ENCODE measurements at regions not wholly inside any gene's neighbourhood (a gene's known extent, or its start where the extent isn't known, plus 50 kb on each side); places are given as distances from the start of the nearest gene placed in this dataset.

DNA sequence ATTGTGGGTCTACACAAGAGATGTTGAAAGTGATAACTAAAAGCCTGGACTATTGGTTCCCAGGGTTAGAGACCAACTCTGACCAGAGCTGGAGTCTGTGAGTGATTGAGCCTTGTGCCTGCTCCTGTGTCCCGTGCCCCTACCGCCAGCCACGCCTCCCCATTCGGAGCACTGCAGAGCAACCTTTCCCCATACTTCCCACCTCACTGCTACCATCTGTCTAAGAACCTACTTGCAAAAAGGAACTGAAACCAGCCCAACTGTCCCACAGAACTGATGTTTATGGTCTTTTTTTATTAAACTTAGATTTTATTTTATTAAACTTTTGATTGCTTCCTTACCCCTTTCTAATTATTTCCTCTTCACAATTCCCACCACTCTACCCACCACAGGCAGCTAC, 300.3 kb upstream of the MGAT5 start:
- WGBS (ENCODE audit: insufficient coverage, insufficient replicate concordance, low lambda C conversion rate, missing lambda C conversion rate): 39% methylated on average over 4 of the region's 4 CpGs
- Histone ChIP-seq H3K4me3 (no peak overlapping the region), H3K4me2 (ENCODE audit: control insufficient read depth, insufficient read depth) (peak overlapping the region; percentile 41), H3K79me2 (ENCODE audit: control insufficient read depth, insufficient read depth, low read length) (no peaks in the 10 kb centered on the region), H2AFZ (ENCODE audit: control insufficient read depth, low read depth, low read length) (no peak overlapping the region), H3K9ac (ENCODE audit: control insufficient read depth, insufficient read depth, low read length) (no peak overlapping the region), H3K36me3 (ENCODE audit: control insufficient read depth in 2 of 2, insufficient read depth in 2 of 2, low read length in 1 of 2) (no peaks in the 10 kb centered on the region), H3K4me1 (ENCODE audit: control insufficient read depth, insufficient read depth, low read length) (peaks cover 46% of the 10 kb centered on the region), H3K27me3 (replicated peaks in 1 of 2; ENCODE audit: control insufficient read depth in 2 of 2, insufficient read depth in 2 of 2, low read length in 1 of 2) (no peaks in the 10 kb centered on the region), H4K20me1 (ENCODE audit: control insufficient read depth, insufficient read depth) (no peaks in the 10 kb centered on the region), H3K27ac (ENCODE audit: control insufficient read depth, insufficient read depth) (peak overlapping the region; percentile 27; the same call in 1 of the 2 replicates), H3K9me3 (replicated peaks; ENCODE audit: control insufficient read depth, insufficient read depth, low read length) (no peaks in the 10 kb centered on the region; the same call in 2 of the 3 replicates)
- CTCF ChIA-PET: no interaction called here
- RAD21 ChIA-PET (ENCODE audit: unreplicated experiment): interaction anchor here (2.3 kb wide), 1 partner anchor 166 kb away, joined by 7 read pairs; no protein-coding TSS in a partner anchor
- in situ Hi-C loops (cut with MboI): no loop called here
- FAIRE-seq (no peak), DNase-seq (ENCODE audit: low read depth, low spot score) (peak; percentile 51), ATAC-seq (peak; percentile 81)
- no TSS peak for BruUV-seq (replicated peaks)
- intact Hi-C loops (cut with micrococcal nuclease; ENCODE audit: unreplicated experiment): loop anchor here (2.0 to 10.0 kb wide), 3 partner anchors 69 to 281 kb away; no protein-coding TSS in a partner anchor
- SMC1A ChIA-PET (ENCODE audit: uncharacterized antibody, unreplicated experiment): no interaction called here
- POLR2A ChIA-PET: no interaction called here
- TF ChIP-seq, protein P1, sequence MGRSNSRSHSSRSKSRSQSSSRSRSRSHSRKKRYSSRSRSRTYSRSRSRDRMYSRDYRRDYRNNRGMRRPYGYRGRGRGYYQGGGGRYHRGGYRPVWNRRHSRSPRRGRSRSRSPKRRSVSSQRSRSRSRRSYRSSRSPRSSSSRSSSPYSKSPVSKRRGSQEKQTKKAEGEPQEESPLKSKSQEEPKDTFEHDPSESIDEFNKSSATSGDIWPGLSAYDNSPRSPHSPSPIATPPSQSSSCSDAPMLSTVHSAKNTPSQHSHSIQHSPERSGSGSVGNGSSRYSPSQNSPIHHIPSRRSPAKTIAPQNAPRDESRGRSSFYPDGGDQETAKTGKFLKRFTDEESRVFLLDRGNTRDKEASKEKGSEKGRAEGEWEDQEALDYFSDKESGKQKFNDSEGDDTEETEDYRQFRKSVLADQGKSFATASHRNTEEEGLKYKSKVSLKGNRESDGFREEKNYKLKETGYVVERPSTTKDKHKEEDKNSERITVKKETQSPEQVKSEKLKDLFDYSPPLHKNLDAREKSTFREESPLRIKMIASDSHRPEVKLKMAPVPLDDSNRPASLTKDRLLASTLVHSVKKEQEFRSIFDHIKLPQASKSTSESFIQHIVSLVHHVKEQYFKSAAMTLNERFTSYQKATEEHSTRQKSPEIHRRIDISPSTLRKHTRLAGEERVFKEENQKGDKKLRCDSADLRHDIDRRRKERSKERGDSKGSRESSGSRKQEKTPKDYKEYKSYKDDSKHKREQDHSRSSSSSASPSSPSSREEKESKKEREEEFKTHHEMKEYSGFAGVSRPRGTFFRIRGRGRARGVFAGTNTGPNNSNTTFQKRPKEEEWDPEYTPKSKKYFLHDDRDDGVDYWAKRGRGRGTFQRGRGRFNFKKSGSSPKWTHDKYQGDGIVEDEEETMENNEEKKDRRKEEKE (IDR thresholded peaks at IDR 0.05): no peak
- peak; percentile 49 to 78; a peak in 3 of 4 replicates for TF ChIP-seq BHLHE40 (IDR thresholded peaks at IDR 0.05; ENCODE audit: borderline replicate concordance in 1 of 2, low read depth in 2 of 2, low read length in 1 of 2)
- TF ChIP-seq IRF4 (IDR thresholded peaks at IDR 0.05; ENCODE audit: low read depth, low read length): peak; percentile 86
- TF ChIP-seq RUNX3 (IDR thresholded peaks at IDR 0.05; ENCODE audit: low read length): peak; percentile 40
- TF ChIP-seq, protein P2, sequence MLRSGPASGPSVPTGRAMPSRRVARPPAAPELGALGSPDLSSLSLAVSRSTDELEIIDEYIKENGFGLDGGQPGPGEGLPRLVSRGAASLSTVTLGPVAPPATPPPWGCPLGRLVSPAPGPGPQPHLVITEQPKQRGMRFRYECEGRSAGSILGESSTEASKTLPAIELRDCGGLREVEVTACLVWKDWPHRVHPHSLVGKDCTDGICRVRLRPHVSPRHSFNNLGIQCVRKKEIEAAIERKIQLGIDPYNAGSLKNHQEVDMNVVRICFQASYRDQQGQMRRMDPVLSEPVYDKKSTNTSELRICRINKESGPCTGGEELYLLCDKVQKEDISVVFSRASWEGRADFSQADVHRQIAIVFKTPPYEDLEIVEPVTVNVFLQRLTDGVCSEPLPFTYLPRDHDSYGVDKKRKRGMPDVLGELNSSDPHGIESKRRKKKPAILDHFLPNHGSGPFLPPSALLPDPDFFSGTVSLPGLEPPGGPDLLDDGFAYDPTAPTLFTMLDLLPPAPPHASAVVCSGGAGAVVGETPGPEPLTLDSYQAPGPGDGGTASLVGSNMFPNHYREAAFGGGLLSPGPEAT (IDR thresholded peaks at IDR 0.05; ENCODE audit: low read depth): peak; percentile 27; the same call in 1 of the 2 replicates
- TF ChIP-seq DPF2 (IDR thresholded peaks at IDR 0.05): peak; percentile 51
- TF ChIP-seq, protein P3, sequence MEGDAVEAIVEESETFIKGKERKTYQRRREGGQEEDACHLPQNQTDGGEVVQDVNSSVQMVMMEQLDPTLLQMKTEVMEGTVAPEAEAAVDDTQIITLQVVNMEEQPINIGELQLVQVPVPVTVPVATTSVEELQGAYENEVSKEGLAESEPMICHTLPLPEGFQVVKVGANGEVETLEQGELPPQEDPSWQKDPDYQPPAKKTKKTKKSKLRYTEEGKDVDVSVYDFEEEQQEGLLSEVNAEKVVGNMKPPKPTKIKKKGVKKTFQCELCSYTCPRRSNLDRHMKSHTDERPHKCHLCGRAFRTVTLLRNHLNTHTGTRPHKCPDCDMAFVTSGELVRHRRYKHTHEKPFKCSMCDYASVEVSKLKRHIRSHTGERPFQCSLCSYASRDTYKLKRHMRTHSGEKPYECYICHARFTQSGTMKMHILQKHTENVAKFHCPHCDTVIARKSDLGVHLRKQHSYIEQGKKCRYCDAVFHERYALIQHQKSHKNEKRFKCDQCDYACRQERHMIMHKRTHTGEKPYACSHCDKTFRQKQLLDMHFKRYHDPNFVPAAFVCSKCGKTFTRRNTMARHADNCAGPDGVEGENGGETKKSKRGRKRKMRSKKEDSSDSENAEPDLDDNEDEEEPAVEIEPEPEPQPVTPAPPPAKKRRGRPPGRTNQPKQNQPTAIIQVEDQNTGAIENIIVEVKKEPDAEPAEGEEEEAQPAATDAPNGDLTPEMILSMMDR (IDR thresholded peaks at IDR 0.05 in 2 of 3, conservative IDR thresholded peaks at IDR 0.05 in 1 of 3; ENCODE audit: control insufficient read depth in 2 of 3, extremely low read depth in 1 of 3, insufficient read depth in 1 of 3, low read depth in 3 of 3, low read length in 3 of 3): no peak
- peak; percentile 54; the same call in 1 of the 2 replicates for TF ChIP-seq MTA2 (IDR thresholded peaks at IDR 0.05; ENCODE audit: low read depth)
- no peak for TF ChIP-seq TARDBP (IDR thresholded peaks at IDR 0.05; ENCODE audit: borderline replicate concordance)
- TF ChIP-seq EED (IDR thresholded peaks at IDR 0.05; ENCODE audit: low read depth): 0 out of 2 replicates have a peak, but pooled peaks have one; percentile 56
- TF ChIP-seq IKZF1 (conservative IDR thresholded peaks at IDR 0.05): peak; percentile 62
- peak; percentile 66 to 81; a peak in 3 of 4 replicates for TF ChIP-seq IKZF2 (IDR thresholded peaks at IDR 0.05)
- TF ChIP-seq SPI1 (IDR thresholded peaks at IDR 0.05; ENCODE audit: borderline replicate concordance, insufficient read depth, low read depth, low read length): peak; percentile 94

Data from GM12878 (cell line).